Mucosa of rectum (tissue), 2 donors: ENCODE measurements at regions not wholly inside any gene's neighbourhood (a gene's known extent, or its start where the extent isn't known, plus 50 kb on each side); places are given as distances from the start of the nearest gene placed in this dataset.
"Not testable (repeated sequence)": the region's sequence is repeated elsewhere in the genome, so short reads cannot be mapped to it uniquely, and the experiment has no call there.

ENCODE experiments used
- H3K27ac ChIP-seq, 2 donors: one replicate each; pipeline ENCODE4 v1.7.0; 2013; ENCODE audit warnings: inconsistent platforms in 2 of 2, low read depth in 2 of 2, low read length in 2 of 2
- H3K27me3 ChIP-seq, 2 donors: one replicate each; pipeline ENCODE4 v1.7.0; 2013; ENCODE audit warnings: low read length in 2 of 2; ENCODE audit not compliant: control insufficient read depth in 2 of 2, insufficient read depth in 2 of 2
- H3K36me3 ChIP-seq, 2 donors: one replicate each; pipeline ENCODE4 v1.7.0; 2013; ENCODE audit warnings: low read length in 2 of 2; ENCODE audit not compliant: control insufficient read depth in 2 of 2, insufficient read depth in 2 of 2
- H3K4me1 ChIP-seq, 2 donors: one replicate each; pipeline ENCODE4 v1.7.0; 2013; ENCODE audit warnings: low read length in 2 of 2, mild to moderate bottlenecking in 1 of 2; ENCODE audit not compliant: control insufficient read depth in 2 of 2, insufficient read depth in 2 of 2
- H3K4me3 ChIP-seq, 2 donors: one replicate each; pipeline ENCODE4 v1.7.0; 2013; ENCODE audit warnings: low read length in 2 of 2
- H3K9ac ChIP-seq, 2 donors: one replicate each; pipeline ENCODE4 v1.7.0; 2013; ENCODE audit warnings: low read length in 2 of 2, low read depth in 1 of 2, mild to moderate bottlenecking in 1 of 2
- H3K9me3 ChIP-seq, 2 donors: one replicate each; pipeline ENCODE4 v1.7.0; 2013; ENCODE audit warnings: low read length in 2 of 2; ENCODE audit not compliant: control insufficient read depth in 2 of 2
- donor health status: healthy.
- donor health status: Normal muscosa, but diverticular disease.

DNA sequence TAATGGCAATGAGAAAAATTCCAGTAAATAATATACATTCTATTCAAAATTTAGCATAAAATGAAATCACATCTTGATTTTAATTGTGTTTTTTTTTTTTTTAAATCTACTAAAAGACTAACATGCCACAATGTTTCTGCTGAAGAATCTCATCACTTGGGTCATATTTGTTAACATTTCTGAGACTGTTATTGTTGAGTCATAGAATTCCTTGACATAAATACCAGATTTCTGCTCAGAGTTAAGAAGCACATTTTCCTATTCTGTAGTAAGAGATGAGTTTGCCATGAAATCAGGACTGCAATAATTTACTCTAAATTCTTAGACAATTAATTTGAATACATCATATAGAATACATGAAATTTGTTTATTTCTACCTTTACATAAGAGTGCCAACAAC lies 154.9 kb upstream of the KYNU start:
- no peaks in the 10 kb centered on the region for H3K9me3 ChIP-seq
- no peak overlapping the region for H3K4me3 ChIP-seq
- H3K4me1 ChIP-seq = no peaks in the 10 kb centered on the region
- no peak overlapping the region for H3K9ac ChIP-seq
- no peak overlapping the region for H3K27ac ChIP-seq
- H3K36me3 ChIP-seq = no peaks in the 10 kb centered on the region
- no peaks in the 10 kb centered on the region for H3K27me3 ChIP-seq

DNA sequence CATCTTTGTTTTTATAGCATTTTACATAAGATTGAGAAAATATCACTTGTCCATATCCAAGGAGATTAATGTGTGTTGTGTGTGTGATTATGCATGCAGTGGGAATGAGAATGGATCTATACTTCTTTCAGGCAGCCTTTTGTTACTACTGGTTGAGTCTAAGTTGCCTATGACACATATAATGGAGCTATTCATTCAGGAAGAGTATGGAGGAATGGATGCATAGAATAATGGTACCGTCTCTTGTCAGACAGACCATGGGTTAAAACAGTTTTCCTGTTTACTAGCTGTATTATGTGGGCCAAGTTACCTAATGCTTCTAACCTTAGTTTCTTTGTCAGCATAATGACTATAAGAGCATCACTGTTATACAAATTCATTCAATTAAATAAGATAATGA lies 155.4 kb upstream of the KYNU start:
- Histone ChIP-seq H3K36me3 (no peaks in the 10 kb centered on the region), H3K4me3 (no peak overlapping the region), H3K9me3 (no peaks in the 10 kb centered on the region), H3K4me1 (no peaks in the 10 kb centered on the region), H3K9ac (no peak overlapping the region), H3K27me3 (no peaks in the 10 kb centered on the region), H3K27ac (no peak overlapping the region)

GRCh38 chr2:142721015-142721414 lies 156.4 kb upstream of the KYNU start:
- Histone ChIP-seq H3K4me1 (no peaks in the 10 kb centered on the region), H3K27me3 (no peaks in the 10 kb centered on the region), H3K9ac (no peak overlapping the region), H3K9me3 (no peaks in the 10 kb centered on the region), H3K4me3 (no peak overlapping the region), H3K27ac (no peak overlapping the region), H3K36me3 (no peaks in the 10 kb centered on the region)

DNA sequence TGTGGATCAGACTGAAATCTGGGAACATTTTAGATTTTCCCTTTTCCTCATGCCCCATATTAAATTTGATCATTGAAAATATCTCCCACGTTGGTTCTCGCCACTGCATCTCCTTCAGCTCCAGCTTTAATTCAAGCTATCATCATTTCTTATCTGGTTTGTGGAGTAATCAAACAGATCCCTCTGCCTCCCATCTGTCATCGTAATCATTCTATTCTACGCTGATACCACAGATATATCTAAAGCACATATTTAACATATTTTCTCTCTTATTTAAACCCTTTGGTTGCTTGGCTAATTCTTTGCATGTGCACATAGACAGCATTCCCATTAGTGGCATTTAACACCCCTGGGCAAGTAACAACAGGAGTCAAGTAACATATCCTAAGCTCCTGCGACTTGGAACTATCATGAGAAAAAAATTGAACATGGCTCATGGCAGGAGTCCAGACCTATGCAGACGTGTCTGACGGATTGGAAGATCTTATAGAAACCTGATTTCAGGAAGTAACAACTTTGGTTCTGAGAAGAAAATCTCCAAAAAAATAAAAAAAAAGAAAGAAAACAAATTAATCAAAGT lies 158.8 kb upstream of the KYNU start:
- no peak overlapping the region for H3K9ac ChIP-seq
- no peaks in the 10 kb centered on the region for H3K27me3 ChIP-seq
- no peak overlapping the region for H3K4me3 ChIP-seq
- no peaks in the 10 kb centered on the region for H3K9me3 ChIP-seq
- no peak overlapping the region for H3K27ac ChIP-seq
- H3K36me3 ChIP-seq = no peaks in the 10 kb centered on the region
- H3K4me1 ChIP-seq = no peaks in the 10 kb centered on the region

- no peak overlapping the region for H3K27ac ChIP-seq
- no peak overlapping the region for H3K4me3 ChIP-seq
- H3K4me1 ChIP-seq = no peaks in the 10 kb centered on the region
- H3K36me3 ChIP-seq = no peaks in the 10 kb centered on the region
- H3K27me3 ChIP-seq = no peaks in the 10 kb centered on the region
- no peaks in the 10 kb centered on the region for H3K9me3 ChIP-seq
- no peak overlapping the region for H3K9ac ChIP-seq
These were observed 160.8 kb upstream of the KYNU start for GRCh38 chr2:142716463-142717242.

GRCh38 chr2:142714600-142714999 lies 162.9 kb upstream of the KYNU start:
- H3K4me1 ChIP-seq = no peaks in the 10 kb centered on the region
- no peaks in the 10 kb centered on the region for H3K36me3 ChIP-seq
- H3K9me3 ChIP-seq = no peaks in the 10 kb centered on the region
- H3K4me3 ChIP-seq = no peak overlapping the region
- no peak overlapping the region for H3K9ac ChIP-seq
- H3K27me3 ChIP-seq = no peaks in the 10 kb centered on the region
- H3K27ac ChIP-seq = no peak overlapping the region

GRCh38 chr2:142710336-142710735 lies 167.1 kb upstream of the KYNU start:
- H3K4me3 ChIP-seq = no peak overlapping the region
- H3K36me3 ChIP-seq = no peaks in the 10 kb centered on the region
- H3K4me1 ChIP-seq = no peaks in the 10 kb centered on the region
- H3K27me3 ChIP-seq = no peaks in the 10 kb centered on the region
- H3K9ac ChIP-seq = no peak overlapping the region
- no peak overlapping the region for H3K27ac ChIP-seq
- H3K9me3 ChIP-seq = no peaks in the 10 kb centered on the region

DNA sequence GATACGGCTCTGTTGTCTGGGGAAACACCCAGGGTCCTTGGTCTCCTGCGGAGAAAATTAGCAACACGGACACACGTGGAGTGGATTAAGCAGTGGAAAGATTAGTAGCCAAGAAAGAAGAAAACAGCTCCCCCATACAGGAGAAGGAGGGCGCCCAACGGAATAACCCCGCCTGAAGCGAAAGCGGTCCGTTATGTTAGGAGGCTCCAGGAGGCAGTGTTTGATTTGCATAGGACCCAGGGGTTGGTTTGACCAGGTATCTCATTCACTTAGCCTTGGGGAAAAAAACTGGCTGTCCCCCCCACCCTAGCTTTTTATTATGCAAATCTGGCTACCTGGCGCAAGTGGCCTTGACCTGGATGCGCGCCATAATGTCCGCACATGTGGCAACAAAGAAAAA lies 170.1 kb upstream of the KYNU start:
- H3K4me3 ChIP-seq = no peak overlapping the region
- no peak overlapping the region for H3K9ac ChIP-seq
- H3K27me3 ChIP-seq = no peaks in the 10 kb centered on the region
- H3K9me3 ChIP-seq = peaks cover 0 to 3% of the 10 kb centered on the region in 2 donors
- no peaks in the 10 kb centered on the region for H3K36me3 ChIP-seq
- no peaks in the 10 kb centered on the region for H3K4me1 ChIP-seq
- H3K27ac ChIP-seq = no peak overlapping the region

DNA sequence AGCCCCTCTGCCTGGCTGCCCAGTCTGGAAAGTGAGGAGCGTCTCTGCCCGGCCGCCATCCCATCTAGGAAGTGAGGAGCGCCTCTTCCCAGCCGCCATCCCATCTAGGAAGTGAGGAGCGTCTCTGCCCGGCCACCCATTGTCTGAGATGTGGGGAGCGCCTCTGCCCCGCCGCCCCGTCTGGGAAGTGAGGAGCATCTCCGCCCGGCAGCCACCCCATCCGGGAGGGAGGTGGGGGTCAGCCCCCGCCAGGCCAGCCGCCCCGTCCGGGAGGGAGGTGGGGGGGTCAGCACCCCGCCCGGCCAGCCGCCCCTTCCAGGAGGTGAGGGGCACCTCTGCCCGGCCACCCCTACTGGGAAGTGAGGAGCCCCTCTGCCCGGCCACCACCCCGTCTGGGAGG lies 175.1 kb upstream of the KYNU start:
- H3K9me3 ChIP-seq, H3K4me1 ChIP-seq, H3K4me3 ChIP-seq, H3K27ac ChIP-seq, H3K36me3 ChIP-seq, H3K27me3 ChIP-seq, H3K9ac ChIP-seq: not testable (repeated sequence)

- H3K9ac ChIP-seq, H3K4me3 ChIP-seq, H3K36me3 ChIP-seq, H3K4me1 ChIP-seq, H3K27ac ChIP-seq, H3K27me3 ChIP-seq, H3K9me3 ChIP-seq: not testable (repeated sequence)
These were observed 181.9 kb upstream of the KYNU start for GRCh38 chr2:142695350-142696257.
